A673 (cell line): ENCODE measurements at regions not wholly inside any gene's neighbourhood (a gene's known extent, or its start where the extent isn't known, plus 50 kb on each side); places are given as distances from the start of the nearest gene placed in this dataset.

Experiments used
- CTCF ChIP-seq: fragments of 300-800, 200-600 bp; sonication (generic); conservative IDR thresholded peaks from 2 replicates; pipeline ENCODE4 v1.5.1; 2017; ENCODE audit warnings: low read depth, mild to moderate bottlenecking, antibody characterized with exemption, low read length, moderate library complexity, mixed read lengths
- EZH2 ChIP-seq: fragments of 200-600 bp; sonication (generic); IDR thresholded peaks from 2 replicates; pipeline ENCODE4 v1.6.1; 2017; ENCODE audit warnings: borderline replicate concordance, low read depth, mild to moderate bottlenecking, mixed read lengths, antibody characterized with exemption, low read length; ENCODE audit not compliant: poor library complexity, severe bottlenecking

- no peak for TF ChIP-seq CTCF
- TF ChIP-seq EZH2 = no peak
Observed at GRCh38 chr3:152970851-152971250, 135.9 kb downstream of the P2RY1 start.
